Thyroid gland (tissue), 4 donors: ENCODE measurements at regions not wholly inside any gene's neighbourhood (a gene's known extent, or its start where the extent isn't known, plus 50 kb on each side); places are given as distances from the start of the nearest gene placed in this dataset.
A peak's percentile ranks its signal among the peaks of the same experiment; 100 is the strongest.

Experiments
- DNase-seq, 2 donors: peaks; one replicate each; pipeline ENCODE4 v3.0.0-alpha.2; 2019
- H3K27ac ChIP-seq, 3 donors: fragments of 200-600 bp; sonication (generic); 1 replicate in 2 of 3; 2 replicates in 1 of 3; pipeline ENCODE4 v1.5.1; 2016 to 2019; ENCODE audit warnings: mild to moderate bottlenecking in 1 of 3, moderate library complexity in 1 of 3
- H3K27me3 ChIP-seq: fragments of 200-600 bp; sonication (generic); one replicate; pipeline ENCODE4 v1.5.1; 2019
- H3K36me3 ChIP-seq, 2 donors: fragments of 200-600 bp; sonication (generic); one replicate each; pipeline ENCODE4 v1.5.1; 2016 to 2019
- H3K4me1 ChIP-seq, 2 donors: fragments of 200-600 bp; sonication (generic); one replicate each; pipeline ENCODE4 v1.5.1; 2017 to 2019
- H3K4me3 ChIP-seq, 3 donors: fragments of 200-600 bp; sonication (generic); replicated peaks in 1 of 3; 1 replicate in 2 of 3; 2 replicates in 1 of 3; pipeline ENCODE4 v1.5.1; 2016; ENCODE audit warnings: mild to moderate bottlenecking in 1 of 3
- H3K9me3 ChIP-seq: fragments of 200-600 bp; sonication (generic); one replicate; pipeline ENCODE4 v1.5.1; 2017
- POLR2A ChIP-seq, 2 donors: fragments of 450-650 bp; IDR thresholded peaks; one replicate each; pipeline ENCODE4 v1.6.1; 2017; ENCODE audit warnings: antibody characterized with exemption in 2 of 2, mild to moderate bottlenecking in 2 of 2, moderate library complexity in 1 of 2
- WGBS, 2 donors: methylation state at CpG; one replicate each; pipeline ENCODE4 v1.1.5; 2017; 5-methylcytosine and 5-hydroxymethylcytosine counted together
- intact Hi-C: fragments of 100-400 bp; cut with DNase I; formaldehyde crosslinking; loops from one replicate; pipeline ENCODE4 v1.15.1; 2023
- TF ChIP-seq, protein P1 (sequence below), 6 experiments: fragments of 200-600 bp in 3 of 6; fragments of 450-650 bp in 3 of 6; sonication (generic) in 3 of 6; IDR thresholded peaks; one replicate each; pipeline ENCODE4 v1.5.1; 2016 to 2019; ENCODE audit warnings: antibody characterized with exemption in 6 of 6, mild to moderate bottlenecking in 2 of 6, inconsistent platforms in 1 of 6, moderate library complexity in 1 of 6

DNA sequence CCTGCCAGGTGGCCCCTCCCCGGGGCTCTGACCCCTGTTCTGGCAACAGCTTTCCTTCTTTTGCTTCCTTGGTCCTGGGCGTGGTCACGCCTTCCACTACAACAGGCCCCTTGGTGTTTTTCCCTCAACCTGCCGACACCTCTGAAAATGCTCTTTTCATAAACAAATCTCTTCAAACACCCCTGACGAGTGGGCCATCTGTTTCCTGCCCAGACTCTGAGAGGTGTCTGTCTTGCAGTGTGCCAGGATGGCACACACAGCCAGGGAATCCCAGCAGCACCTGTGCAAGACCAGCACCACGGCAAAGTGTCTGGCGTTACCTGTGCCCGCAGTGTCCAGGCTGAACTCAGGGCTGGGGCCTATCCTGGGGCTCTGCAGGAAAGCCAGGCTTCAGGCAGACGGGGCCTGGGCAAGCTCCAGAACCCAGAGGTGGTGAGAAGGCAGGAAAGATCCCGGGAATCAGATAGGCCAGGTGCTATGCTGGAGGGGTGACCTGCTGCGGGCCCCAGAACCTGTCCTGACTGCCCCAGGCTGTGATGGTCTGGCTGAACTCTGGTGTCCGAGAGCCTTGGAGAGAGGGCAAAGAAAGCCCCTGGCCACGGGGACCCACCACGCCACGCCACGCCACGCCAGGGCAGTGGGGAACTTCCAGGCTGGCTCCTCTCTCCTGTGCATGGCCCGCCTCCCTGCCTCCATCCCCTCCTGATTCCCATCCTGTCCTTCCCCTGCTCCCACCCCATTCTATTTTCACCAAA lies 88.9 kb downstream of the SIK1 start:
- Histone ChIP-seq H3K9me3 (no peaks in the 10 kb centered on the region), H3K4me3 (no peak overlapping the region), H3K4me1 (peaks cover 8 to 13% of the 10 kb centered on the region in 2 donors), H3K27me3 (no peaks in the 10 kb centered on the region), H3K27ac (no peak overlapping the region), H3K36me3 (no peaks in the 10 kb centered on the region)
- intact Hi-C loops, result no loop called here
- TF ChIP-seq, protein P1, sequence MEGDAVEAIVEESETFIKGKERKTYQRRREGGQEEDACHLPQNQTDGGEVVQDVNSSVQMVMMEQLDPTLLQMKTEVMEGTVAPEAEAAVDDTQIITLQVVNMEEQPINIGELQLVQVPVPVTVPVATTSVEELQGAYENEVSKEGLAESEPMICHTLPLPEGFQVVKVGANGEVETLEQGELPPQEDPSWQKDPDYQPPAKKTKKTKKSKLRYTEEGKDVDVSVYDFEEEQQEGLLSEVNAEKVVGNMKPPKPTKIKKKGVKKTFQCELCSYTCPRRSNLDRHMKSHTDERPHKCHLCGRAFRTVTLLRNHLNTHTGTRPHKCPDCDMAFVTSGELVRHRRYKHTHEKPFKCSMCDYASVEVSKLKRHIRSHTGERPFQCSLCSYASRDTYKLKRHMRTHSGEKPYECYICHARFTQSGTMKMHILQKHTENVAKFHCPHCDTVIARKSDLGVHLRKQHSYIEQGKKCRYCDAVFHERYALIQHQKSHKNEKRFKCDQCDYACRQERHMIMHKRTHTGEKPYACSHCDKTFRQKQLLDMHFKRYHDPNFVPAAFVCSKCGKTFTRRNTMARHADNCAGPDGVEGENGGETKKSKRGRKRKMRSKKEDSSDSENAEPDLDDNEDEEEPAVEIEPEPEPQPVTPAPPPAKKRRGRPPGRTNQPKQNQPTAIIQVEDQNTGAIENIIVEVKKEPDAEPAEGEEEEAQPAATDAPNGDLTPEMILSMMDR (IDR thresholded peaks at IDR 0.05), result no peak
- TF ChIP-seq POLR2A (IDR thresholded peaks at IDR 0.05), result no peak
- whole genome bisulfite sequencing, 2 donors, result 92 to 97% methylated on average over 18 of the region's 18 CpGs
- DNase-seq, result no peak

DNA sequence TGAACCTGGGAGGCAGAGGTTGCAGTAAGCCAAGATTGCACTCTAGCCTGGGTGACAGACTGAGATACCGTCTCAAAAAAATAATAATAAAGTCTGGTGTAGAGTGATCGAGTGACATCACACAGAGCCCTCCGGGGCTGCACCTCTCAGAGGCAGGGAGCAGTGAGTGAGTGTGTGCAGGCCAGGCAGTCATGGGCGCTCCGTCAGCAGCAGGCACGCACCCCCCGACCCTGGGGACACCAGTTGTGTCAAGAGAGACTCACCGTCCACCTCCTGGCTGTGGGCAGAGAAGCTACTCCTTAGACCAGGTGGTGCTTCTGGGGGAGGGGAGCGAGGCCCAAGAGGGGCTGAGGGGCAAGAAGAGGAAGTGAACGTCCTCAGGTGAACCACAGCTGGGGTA lies 91.8 kb downstream of the SIK1 start:
- Histone ChIP-seq H3K27me3 (no peaks in the 10 kb centered on the region), H3K4me3 (no peak overlapping the region), H3K9me3 (no peaks in the 10 kb centered on the region), H3K36me3 (no peaks in the 10 kb centered on the region), H3K27ac (no peak overlapping the region), H3K4me1 (peaks cover 20 to 28% of the 10 kb centered on the region in 2 donors)
- DNase-seq, result no peak
- WGBS, 2 donors, result 90% methylated on average over 10 of the region's 10 CpGs
- TF ChIP-seq POLR2A (IDR thresholded peaks at IDR 0.05), result no peak
- TF ChIP-seq, protein P1 (IDR thresholded peaks at IDR 0.05), result no peak
- intact Hi-C loops, result no loop called here

DNA sequence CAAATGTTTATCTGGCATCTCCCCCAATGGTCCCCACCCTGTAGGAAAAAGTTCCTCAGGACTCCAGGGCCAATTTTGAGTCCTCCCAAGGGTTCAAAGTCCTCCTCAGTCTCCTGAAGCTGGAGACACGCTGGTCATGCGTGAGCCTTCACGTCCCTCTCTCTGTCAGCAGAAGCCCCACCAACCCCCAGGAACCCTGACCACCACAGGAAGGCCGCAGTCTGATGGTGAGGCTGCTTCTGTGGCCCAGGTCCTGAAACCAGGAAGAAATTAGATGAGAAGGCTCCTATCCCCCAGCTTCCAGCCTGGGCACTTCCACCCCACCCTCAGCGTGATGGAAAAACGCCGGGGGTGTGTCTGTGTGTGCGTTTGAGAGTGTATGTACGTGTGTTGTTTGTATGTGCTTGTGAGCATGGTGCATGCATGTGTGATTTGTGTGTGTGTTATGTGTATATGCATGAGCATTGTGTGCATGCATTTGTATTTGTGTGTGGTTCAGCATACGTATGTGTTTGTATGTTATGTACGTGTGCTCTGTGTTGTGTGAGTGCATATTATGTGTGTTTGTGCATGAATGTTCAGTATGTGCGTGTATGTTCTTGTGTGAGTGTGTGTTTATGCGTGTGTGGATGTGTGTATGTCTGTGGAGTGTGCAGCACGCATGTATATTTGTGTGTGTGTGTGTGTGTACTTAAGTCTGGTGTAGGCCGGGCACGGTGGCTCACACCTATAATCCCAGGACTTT lies 92.5 kb downstream of the SIK1 start:
- 86 to 99% methylated on average over 16 of the region's 16 CpGs for WGBS, 2 donors
- H3K27ac ChIP-seq, result no peak overlapping the region
- intact Hi-C loops, result no loop called here

DNA sequence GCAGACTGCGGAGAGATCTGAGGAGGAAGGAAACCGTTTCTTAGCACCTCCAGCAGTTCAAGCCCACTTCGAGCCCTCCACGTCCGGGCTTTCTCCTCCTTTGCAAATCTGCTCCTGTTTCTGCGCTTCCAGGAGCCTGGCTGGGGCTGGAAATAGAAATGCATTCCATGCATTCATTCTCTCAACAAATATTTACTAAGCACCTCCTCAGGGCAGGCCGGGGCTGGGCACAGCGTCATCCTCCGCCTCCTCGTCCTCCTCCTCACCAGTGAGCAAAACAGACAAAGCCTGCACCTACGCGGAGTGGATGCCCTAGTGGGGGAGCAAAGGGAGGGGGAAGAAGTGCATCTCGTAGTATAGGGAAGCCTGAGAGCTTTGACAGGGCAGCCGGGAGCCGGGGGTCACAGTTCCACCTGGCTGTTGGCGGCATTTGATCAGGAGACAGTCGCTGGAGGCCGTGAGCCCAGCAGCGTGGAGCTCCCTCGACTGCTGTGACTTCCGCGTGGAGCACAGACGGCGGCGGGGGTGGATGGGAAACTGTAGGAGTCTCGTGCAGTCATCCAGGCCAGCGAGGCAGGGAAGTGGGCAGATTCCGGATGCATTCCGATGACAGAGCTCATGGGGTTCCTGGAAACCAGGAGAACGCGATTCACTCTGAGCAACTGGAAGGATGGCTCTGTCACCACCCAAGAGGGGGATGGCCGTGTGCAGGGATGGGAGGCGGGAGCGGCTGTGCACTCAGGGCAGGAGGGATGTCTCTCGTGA lies 93.5 kb downstream of the SIK1 start:
- H3K9me3 ChIP-seq, result no peaks in the 10 kb centered on the region
- peak in 1 of 2 donors; percentile 55 for TF ChIP-seq POLR2A (IDR thresholded peaks at IDR 0.05)
- TF ChIP-seq, protein P1 (IDR thresholded peaks at IDR 0.05), result no peak
- peak overlapping the region in 2 of 3 donors; percentile 65 to 83 for H3K27ac ChIP-seq
- H3K36me3 ChIP-seq, result no peaks in the 10 kb centered on the region
- intact Hi-C loops, result no loop called here
- H3K4me1 ChIP-seq, result peaks cover 20 to 28% of the 10 kb centered on the region in 2 donors
- WGBS, 2 donors, result 27 to 36% methylated on average over 27 to 34 of the region's 35 CpGs
- DNase-seq, result peak; percentile 34 to 57
- H3K27me3 ChIP-seq, result no peaks in the 10 kb centered on the region
- H3K4me3 ChIP-seq, result no peak overlapping the region

More for the DNA sequence above, 92.5 kb downstream of the SIK1 start:
- Histone ChIP-seq H3K4me1 (peaks cover 20 to 28% of the 10 kb centered on the region in 2 donors), H3K36me3 (no peaks in the 10 kb centered on the region), H3K9me3 (no peaks in the 10 kb centered on the region), H3K27me3 (no peaks in the 10 kb centered on the region), H3K4me3 (no peak overlapping the region)
- TF ChIP-seq, protein P1 (IDR thresholded peaks at IDR 0.05), result no peak
- no peak for TF ChIP-seq POLR2A (IDR thresholded peaks at IDR 0.05)
- DNase-seq, result no peak
